A549 (cell line): ENCODE measurements at regions not wholly inside any gene's neighbourhood (a gene's known extent, or its start where the extent isn't known, plus 50 kb on each side); places are given as distances from the start of the nearest gene placed in this dataset.

Experiments
- ATAC-seq, 2 experiments: fragments of 200-7000 bp in 1 of 2; fragments of >200 bp in 1 of 2; cut with Nextera tagmentation in 1 of 2; cut with Tn5 transposase in 1 of 2; 3 replicates each; pipeline versions ENCODE4 v1.8.0 to v1.9.1; 2018 to 2020; ENCODE audit warnings: mild to moderate bottlenecking in 1 of 2, moderate library complexity in 1 of 2
- CTCF ChIA-PET: fragments of 300-600 bp; sonication (Branson Sonifier 250); formaldehyde crosslinking; extraction: SDS; loops from one replicate; lab custom pipeline; 2021; ENCODE audit warnings: antibody characterized with exemption, inconsistent platforms; lab: Yijun Ruan, JAX
- POLR2A ChIA-PET: fragments of 350-600 bp; formaldehyde crosslinking; extraction: SDS; loops from one replicate; lab custom pipeline; 2021; ENCODE audit warnings: antibody characterized with exemption, inconsistent platforms; lab: Yijun Ruan, JAX
- DNase-seq, 2 experiments: peaks; one replicate each; pipeline versions ENCODE4 v3.0.0 to v3.0.0-alpha.2; 2011 to 2016; ENCODE audit warnings: low read depth in 1 of 2, low spot score in 1 of 2
- FAIRE-seq: peaks from 2 replicates; lab custom pipeline; 2011; peaks lifted over from hg19 to GRCh38; lab: Jason Lieb, UNC
- H3K27ac ChIP-seq, 2 experiments: fragments of >200 bp; sonication (Bioruptor Twin); formaldehyde crosslinking; 3 replicates each; pipeline ENCODE4 v1.5.1; 2016 to 2017
- H3K4me1 ChIP-seq: fragments of >200 bp; sonication (Bioruptor Twin); formaldehyde crosslinking; 3 replicates; pipeline ENCODE4 v1.6.1; 2016
- H3K4me2 ChIP-seq: fragments of >200 bp; sonication (Bioruptor Twin); formaldehyde crosslinking; 3 replicates; pipeline ENCODE4 v1.6.1; 2016
- H3K4me3 ChIP-seq: fragments of >200 bp; sonication (Bioruptor Twin); formaldehyde crosslinking; 3 replicates; pipeline ENCODE4 v1.5.1; 2016
- H3K9me3 ChIP-seq: fragments of >200 bp; sonication (Bioruptor Twin); formaldehyde crosslinking; 3 replicates; pipeline ENCODE4 v1.6.1; 2016
- ATOH8 ChIP-seq: fragments of 250-450 bp; sonication (Bioruptor Pico); IDR thresholded peaks from 2 replicates; pipeline ENCODE4 v1.5.0; 2020; ENCODE audit warnings: low read depth, mild to moderate bottlenecking, moderate library complexity
- BCL3 ChIP-seq: fragments of >200 bp; sonication (Bioruptor Twin); formaldehyde crosslinking; IDR thresholded peaks from 3 replicates; pipeline ENCODE4 v1.6.1; 2016
- CBX2 ChIP-seq: fragments of 200-600 bp; sonication (generic); IDR thresholded peaks from 2 replicates; pipeline ENCODE4 v1.6.1; 2016; ENCODE audit warnings: low read depth, mild to moderate bottlenecking, borderline replicate concordance
- CBX8 ChIP-seq: fragments of 200-600 bp; sonication (generic); IDR thresholded peaks from 2 replicates; pipeline ENCODE4 v1.6.1; 2016
- CHD2 ChIP-seq: fragments of 150-350 bp; IDR thresholded peaks from 2 replicates; pipeline ENCODE4 v1.6.1; 2014; ENCODE audit warnings: low read length; ENCODE audit not compliant: partially characterized antibody
- CHD4 ChIP-seq: fragments of 200-600 bp; sonication (generic); IDR thresholded peaks from 2 replicates; pipeline ENCODE4 v1.6.1; 2016; ENCODE audit warnings: antibody characterized with exemption, mild to moderate bottlenecking, borderline replicate concordance
- HDAC2 ChIP-seq: fragments of 200-600 bp; sonication (generic); IDR thresholded peaks from 2 replicates; pipeline ENCODE4 v1.6.1; 2016
- HEYL ChIP-seq: fragments of 250-450 bp; sonication (Bioruptor Pico); IDR thresholded peaks from 2 replicates; pipeline ENCODE4 v1.8.0; 2021; ENCODE audit warnings: mild to moderate bottlenecking, moderate library complexity
- HOXB13 ChIP-seq: fragments of 250-450 bp; sonication (Bioruptor Pico); IDR thresholded peaks from 2 replicates; pipeline ENCODE4 v1.5.0; 2020; ENCODE audit warnings: low read depth, mild to moderate bottlenecking, moderate library complexity
- HOXB5 ChIP-seq: fragments of 250-450 bp; sonication (Bioruptor Pico); IDR thresholded peaks from 2 replicates; pipeline ENCODE4 v1.5.0; 2020; ENCODE audit warnings: mild to moderate bottlenecking, moderate library complexity
- JUN ChIP-seq, 2 experiments: fragments of >200 bp; sonication (Bioruptor Twin); formaldehyde crosslinking; IDR thresholded peaks; 2 replicates in 1 of 2; 3 replicates in 1 of 2; pipeline ENCODE4 v1.6.1; 2016 to 2017
- KDM1A ChIP-seq: fragments of 200-600 bp; sonication (generic); IDR thresholded peaks from 2 replicates; pipeline ENCODE4 v1.6.1; 2016; ENCODE audit warnings: low read depth, mild to moderate bottlenecking
- MYC ChIP-seq: IDR thresholded peaks from 2 replicates; pipeline ENCODE4 v1.6.1; 2012; ENCODE audit warnings: mild to moderate bottlenecking, inconsistent platforms, low read length, improper control_type of control experiment, borderline replicate concordance
- NR3C1 ChIP-seq: fragments of >200 bp; sonication (Bioruptor Twin); formaldehyde crosslinking; IDR thresholded peaks from 3 replicates; pipeline ENCODE4 v1.6.1; 2017
- POLR2A ChIP-seq: IDR thresholded peaks from 2 replicates; pipeline ENCODE4 v1.6.1; 2012; ENCODE audit warnings: mild to moderate bottlenecking, low read length
- RAD21 ChIP-seq, 2 experiments: fragments of >200 bp in 1 of 2; sonication (Bioruptor Twin) in 1 of 2; formaldehyde crosslinking in 1 of 2; IDR thresholded peaks in 1 of 2; conservative IDR thresholded peaks in 1 of 2; 2 replicates in 1 of 2; 3 replicates in 1 of 2; pipeline ENCODE4 v1.6.1; 2012 to 2018; ENCODE audit warnings: inconsistent platforms in 1 of 2
- RARB ChIP-seq: fragments of 250-450 bp; sonication (Bioruptor Pico); IDR thresholded peaks from 2 replicates; pipeline ENCODE4 v1.8.0; 2021; ENCODE audit warnings: mild to moderate bottlenecking, moderate library complexity
- REST ChIP-seq: fragments of 200-600 bp; sonication (generic); IDR thresholded peaks from 2 replicates; pipeline ENCODE4 v1.6.1; 2016; ENCODE audit warnings: antibody characterized with exemption, mild to moderate bottlenecking, moderate library complexity
- TFCP2L1 ChIP-seq: fragments of 250-450 bp; sonication (Bioruptor Pico); IDR thresholded peaks from 2 replicates; pipeline ENCODE4 v1.5.0; 2021; ENCODE audit warnings: mild to moderate bottlenecking
- ZC3H11A ChIP-seq: fragments of 450-650 bp; IDR thresholded peaks from 2 replicates; pipeline ENCODE4 v1.6.1; 2014; ENCODE audit warnings: antibody characterized with exemption, mild to moderate bottlenecking
- ZSCAN20 ChIP-seq: fragments of 250-450 bp; sonication (Bioruptor Pico); IDR thresholded peaks from 2 replicates; pipeline ENCODE4 v1.8.0; 2022; ENCODE audit warnings: mild to moderate bottlenecking, moderate library complexity
- WGBS: methylation state at CpG from one replicate; pipeline ENCODE4 v1.1.6; 2017; ENCODE audit errors: missing lambda C conversion rate; 5-methylcytosine and 5-hydroxymethylcytosine counted together
- TF ChIP-seq, protein P1 (sequence below): IDR thresholded peaks from 2 replicates; pipeline ENCODE4 v1.6.1; 2012
- TF ChIP-seq, protein P2 (sequence below): IDR thresholded peaks from 2 replicates; pipeline ENCODE4 v1.6.1; 2012; ENCODE audit warnings: low read depth, borderline replicate concordance

GRCh38 chr6:104431096-104431495, 428.6 kb downstream of the HACE1 start:
- H3K4me2 ChIP-seq = no peak overlapping the region
- ChIA-PET CTCF (no interaction called here), POLR2A (no interaction called here)
- no peaks in the 10 kb centered on the region for H3K4me1 ChIP-seq
- no peak for ATAC-seq
- 0% methylated on average over 3 of the region's 3 CpGs for WGBS
- H3K27ac ChIP-seq = no peak overlapping the region
- TF ChIP-seq ATOH8 (CRISPR knock-in tag) (no peak), ZSCAN20 (CRISPR knock-in tag) (no peak), CHD4 (no peak), HDAC2 (no peak), HOXB5 (no peak), MYC (no peak), BCL3 (no peak)
- H3K4me3 ChIP-seq = no peak overlapping the region
- DNase-seq = no peak
- no peaks in the 10 kb centered on the region for H3K9me3 ChIP-seq
- FAIRE-seq = no peak

DNA sequence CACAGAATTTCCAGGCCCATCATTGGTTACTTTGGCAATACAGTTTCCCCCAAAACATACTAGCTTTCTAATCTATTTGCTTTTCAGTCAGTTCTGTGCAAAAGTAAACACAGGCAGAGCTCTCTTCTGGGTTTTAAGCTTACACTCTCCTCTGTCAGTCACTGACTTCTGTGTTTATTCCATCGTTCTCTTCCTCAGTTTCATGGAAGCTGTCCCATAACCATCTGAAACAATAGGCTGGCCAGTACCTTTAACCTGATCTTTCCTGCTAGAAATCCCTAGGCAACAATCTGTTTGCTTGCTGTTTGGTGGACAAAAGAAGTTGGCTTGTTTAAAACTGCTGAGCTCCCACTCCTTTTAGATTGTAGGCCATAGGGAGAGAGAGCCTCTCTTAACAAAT, 431.5 kb downstream of the HACE1 start:
- ChIA-PET POLR2A (no interaction called here), CTCF (no interaction called here)
- WGBS = 0% methylated on average over 1 of the region's 1 CpG
- no peak overlapping the region for H3K4me2 ChIP-seq
- FAIRE-seq = no peak
- H3K4me3 ChIP-seq = no peak overlapping the region
- no peak overlapping the region for H3K27ac ChIP-seq
- no peaks in the 10 kb centered on the region for H3K4me1 ChIP-seq
- DNase-seq = no peak
- H3K9me3 ChIP-seq = no peaks in the 10 kb centered on the region
- TF ChIP-seq TFCP2L1 (no peak), CBX8 (no peak), ZSCAN20 (CRISPR knock-in tag) (no peak), CBX2 (no peak), HDAC2 (no peak)
- TF ChIP-seq, protein P1, sequence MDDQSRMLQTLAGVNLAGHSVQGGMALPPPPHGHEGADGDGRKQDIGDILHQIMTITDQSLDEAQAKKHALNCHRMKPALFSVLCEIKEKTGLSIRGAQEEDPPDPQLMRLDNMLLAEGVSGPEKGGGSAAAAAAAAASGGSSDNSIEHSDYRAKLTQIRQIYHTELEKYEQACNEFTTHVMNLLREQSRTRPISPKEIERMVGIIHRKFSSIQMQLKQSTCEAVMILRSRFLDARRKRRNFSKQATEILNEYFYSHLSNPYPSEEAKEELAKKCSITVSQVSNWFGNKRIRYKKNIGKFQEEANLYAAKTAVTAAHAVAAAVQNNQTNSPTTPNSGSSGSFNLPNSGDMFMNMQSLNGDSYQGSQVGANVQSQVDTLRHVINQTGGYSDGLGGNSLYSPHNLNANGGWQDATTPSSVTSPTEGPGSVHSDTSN = no peak
- ATAC-seq = no peak

GRCh38 chr6:104423691-104424090, 436.0 kb downstream of the HACE1 start:
- ATAC-seq (no peak), FAIRE-seq (no peak), DNase-seq (no peak)
- Histone ChIP-seq H3K4me2 (no peak overlapping the region), H3K9me3 (no peaks in the 10 kb centered on the region), H3K4me1 (no peaks in the 10 kb centered on the region), H3K27ac (no peak overlapping the region), H3K4me3 (no peak overlapping the region)
- ChIA-PET POLR2A (no interaction called here), CTCF (no interaction called here)
- no peak for TF ChIP-seq ZSCAN20 (CRISPR knock-in tag)
- no peak for TF ChIP-seq RAD21 (conservative IDR thresholded peaks at IDR 0.05 in 1 of 2, IDR thresholded peaks at IDR 0.05 in 1 of 2)
- no peak for TF ChIP-seq POLR2A
- WGBS = 0% methylated on average over 2 of the region's 2 CpGs

GRCh38 chr6:104421650-104422049, 438.1 kb downstream of the HACE1 start:
- 2% methylated on average over 4 of the region's 4 CpGs for WGBS
- ChIA-PET POLR2A (no interaction called here), CTCF (no interaction called here)
- FAIRE-seq (no peak), ATAC-seq (no peak), DNase-seq (no peak)
- no peaks in the 10 kb centered on the region for H3K4me1 ChIP-seq
- no peak overlapping the region for H3K4me3 ChIP-seq
- no peaks in the 10 kb centered on the region for H3K9me3 ChIP-seq
- no peak overlapping the region for H3K4me2 ChIP-seq
- H3K27ac ChIP-seq = no peak overlapping the region
- TF ChIP-seq HEYL (CRISPR knock-in tag) (no peak), REST (no peak), HOXB13 (CRISPR knock-in tag) (no peak), RARB (CRISPR knock-in tag) (no peak), CBX2 (no peak), JUN (IDR thresholded peaks at IDR 0.05) (no peak), HOXB5 (no peak), KDM1A (no peak), NR3C1 (no peak), ZSCAN20 (CRISPR knock-in tag) (no peak), CHD2 (no peak), ZC3H11A (no peak)
- TF ChIP-seq, protein P2, sequence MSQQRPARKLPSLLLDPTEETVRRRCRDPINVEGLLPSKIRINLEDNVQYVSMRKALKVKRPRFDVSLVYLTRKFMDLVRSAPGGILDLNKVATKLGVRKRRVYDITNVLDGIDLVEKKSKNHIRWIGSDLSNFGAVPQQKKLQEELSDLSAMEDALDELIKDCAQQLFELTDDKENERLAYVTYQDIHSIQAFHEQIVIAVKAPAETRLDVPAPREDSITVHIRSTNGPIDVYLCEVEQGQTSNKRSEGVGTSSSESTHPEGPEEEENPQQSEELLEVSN = no peak
- TF ChIP-seq, protein P1 = no peak
